Endodermal cell (in vitro differentiated cells): ENCODE measurements at regions not wholly inside any gene's neighbourhood (a gene's known extent, or its start where the extent isn't known, plus 50 kb on each side); places are given as distances from the start of the nearest gene placed in this dataset.

Source experiments
- DNase-seq: peaks from one replicate; pipeline ENCODE4 v3.0.0-alpha.2; 2017
- H3K27ac ChIP-seq: 2 replicates; pipeline ENCODE4 v1.5.1; 2013; ENCODE audit warnings: mild to moderate bottlenecking, low read depth, low read length, moderate library complexity
- H3K27me3 ChIP-seq: 2 replicates; pipeline ENCODE4 v1.6.1; 2013; ENCODE audit warnings: mild to moderate bottlenecking, low read length, moderate library complexity; ENCODE audit not compliant: insufficient read depth, control insufficient read depth, poor library complexity, severe bottlenecking
- H3K36me3 ChIP-seq: 2 replicates; pipeline ENCODE4 v1.7.0; 2013; ENCODE audit warnings: mild to moderate bottlenecking, low read length, moderate library complexity; ENCODE audit not compliant: control insufficient read depth, insufficient read depth
- H3K4me1 ChIP-seq: one replicate; pipeline ENCODE4 v1.7.0; 2013; ENCODE audit warnings: low read length; ENCODE audit not compliant: control insufficient read depth, insufficient read depth
- H3K4me3 ChIP-seq: 2 replicates; pipeline ENCODE4 v1.5.1; 2013; ENCODE audit warnings: mild to moderate bottlenecking, low read length, moderate library complexity
- H3K9ac ChIP-seq: 2 replicates; pipeline ENCODE4 v1.6.1; 2013; ENCODE audit warnings: mild to moderate bottlenecking, low read length, moderate library complexity; ENCODE audit not compliant: poor library complexity, severe bottlenecking; ENCODE audit errors: extremely low read depth
- H3K9me3 ChIP-seq: 2 replicates; pipeline ENCODE4 v1.6.1; 2013; ENCODE audit warnings: mild to moderate bottlenecking, low read length, moderate library complexity; ENCODE audit not compliant: control insufficient read depth
- H3K27ac Mint-ChIP-seq: 2 replicates; pipeline ENCODE4 v1.8.0; 2020; ENCODE audit warnings: mixed read lengths
- H3K27me3 Mint-ChIP-seq: 2 replicates; pipeline ENCODE4 v1.8.0; 2021; ENCODE audit warnings: mild to moderate bottlenecking, mixed read lengths; ENCODE audit not compliant: insufficient read depth
- H3K36me3 Mint-ChIP-seq: 2 replicates; pipeline ENCODE4 v1.8.0; 2020; ENCODE audit warnings: low read depth, mixed read lengths
- H3K4me1 Mint-ChIP-seq: 2 replicates; pipeline ENCODE4 v1.8.0; 2020; ENCODE audit warnings: mixed read lengths
- H3K4me3 Mint-ChIP-seq: 2 replicates; pipeline ENCODE4 v1.8.0; 2020; ENCODE audit warnings: mild to moderate bottlenecking, moderate library complexity, mixed read lengths
- H3K9me3 Mint-ChIP-seq: 2 replicates; pipeline ENCODE4 v1.8.0; 2020; ENCODE audit warnings: mild to moderate bottlenecking, mixed read lengths
- WGBS, 2 experiments: methylation state at CpG; one replicate each; pipeline versions ENCODE4 v1.1.5 to v1.1.7; 2013; ENCODE audit warnings: missing lambda C conversion rate in 2 of 2, mixed read lengths in 1 of 2; ENCODE audit not compliant: insufficient coverage in 1 of 2, insufficient read length in 1 of 2; 5-methylcytosine and 5-hydroxymethylcytosine counted together
- TF ChIP-seq, protein P1 (sequence below): fragments of 200-600 bp; sonication (generic); conservative IDR thresholded peaks from 2 replicates; pipeline ENCODE4 v1.5.0; 2021; ENCODE audit warnings: antibody characterized with exemption, mild to moderate bottlenecking

DNA sequence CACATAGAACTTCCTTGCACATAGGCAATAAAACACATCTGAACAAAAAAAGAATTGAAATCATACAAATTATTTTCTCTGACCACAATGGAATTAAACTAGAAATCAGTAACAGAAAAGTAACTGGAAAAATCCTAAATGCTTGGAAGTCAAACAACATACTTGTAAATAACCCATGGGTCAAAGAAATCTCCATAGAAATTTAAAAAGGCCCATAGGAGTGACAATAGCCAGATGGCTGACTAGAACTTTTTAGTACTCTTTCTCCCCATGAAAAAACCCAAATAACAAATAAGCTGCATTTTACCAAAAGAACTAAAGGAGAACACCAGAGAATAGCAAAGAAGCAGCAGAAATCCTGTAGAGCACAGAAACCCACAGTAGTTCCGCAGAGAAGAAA is 139.2 kb upstream of the COL3A1 start:
- H3K4me3 Mint-ChIP-seq, result no peak overlapping the region
- TF ChIP-seq, protein P1, sequence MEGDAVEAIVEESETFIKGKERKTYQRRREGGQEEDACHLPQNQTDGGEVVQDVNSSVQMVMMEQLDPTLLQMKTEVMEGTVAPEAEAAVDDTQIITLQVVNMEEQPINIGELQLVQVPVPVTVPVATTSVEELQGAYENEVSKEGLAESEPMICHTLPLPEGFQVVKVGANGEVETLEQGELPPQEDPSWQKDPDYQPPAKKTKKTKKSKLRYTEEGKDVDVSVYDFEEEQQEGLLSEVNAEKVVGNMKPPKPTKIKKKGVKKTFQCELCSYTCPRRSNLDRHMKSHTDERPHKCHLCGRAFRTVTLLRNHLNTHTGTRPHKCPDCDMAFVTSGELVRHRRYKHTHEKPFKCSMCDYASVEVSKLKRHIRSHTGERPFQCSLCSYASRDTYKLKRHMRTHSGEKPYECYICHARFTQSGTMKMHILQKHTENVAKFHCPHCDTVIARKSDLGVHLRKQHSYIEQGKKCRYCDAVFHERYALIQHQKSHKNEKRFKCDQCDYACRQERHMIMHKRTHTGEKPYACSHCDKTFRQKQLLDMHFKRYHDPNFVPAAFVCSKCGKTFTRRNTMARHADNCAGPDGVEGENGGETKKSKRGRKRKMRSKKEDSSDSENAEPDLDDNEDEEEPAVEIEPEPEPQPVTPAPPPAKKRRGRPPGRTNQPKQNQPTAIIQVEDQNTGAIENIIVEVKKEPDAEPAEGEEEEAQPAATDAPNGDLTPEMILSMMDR, result no peak
- no peaks in the 10 kb centered on the region for H3K4me1 Mint-ChIP-seq
- Histone ChIP-seq H3K27ac (no peak overlapping the region), H3K4me1 (no peaks in the 10 kb centered on the region), H3K9me3 (peaks cover 11% of the 10 kb centered on the region), H3K36me3 (no peaks in the 10 kb centered on the region), H3K9ac (no peak overlapping the region), H3K4me3 (no peak overlapping the region), H3K27me3 (no peaks in the 10 kb centered on the region)
- no peaks in the 10 kb centered on the region for H3K27me3 Mint-ChIP-seq
- H3K36me3 Mint-ChIP-seq, result no peaks in the 10 kb centered on the region
- no peak overlapping the region for H3K27ac Mint-ChIP-seq
- DNase-seq, result no peak
- 60% methylated on average over 1 of the region's 1 CpG for WGBS, 2 experiments
- H3K9me3 Mint-ChIP-seq, result peaks cover 16% of the 10 kb centered on the region

GRCh38 chr2:188835821-188836220 is 138.4 kb upstream of the COL3A1 start:
- Mint-ChIP-seq H3K9me3 (peaks cover 13% of the 10 kb centered on the region), H3K27me3 (no peaks in the 10 kb centered on the region)
- 90% methylated on average over 2 of the region's 2 CpGs for WGBS, 2 experiments

DNA sequence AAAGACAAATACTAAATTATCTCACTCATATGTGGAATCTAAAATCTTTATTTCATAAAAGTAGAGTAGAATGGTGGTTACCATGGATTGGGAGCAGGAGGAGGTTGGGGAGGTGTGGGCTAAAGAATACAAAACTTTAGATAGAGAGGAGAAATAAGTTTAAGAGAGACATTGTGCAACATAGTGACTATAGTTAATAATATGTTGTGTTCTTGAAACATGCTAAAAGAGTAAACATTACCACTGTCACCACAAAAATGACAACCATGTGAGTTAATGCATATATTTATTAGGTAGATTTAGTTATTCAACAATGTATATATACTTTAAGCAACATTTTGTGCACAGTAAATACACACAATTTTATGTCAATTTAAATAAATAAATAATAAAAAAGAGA is 128.5 kb upstream of the COL3A1 start:
- TF ChIP-seq, protein P1, result no peak
- Mint-ChIP-seq H3K27ac (no peak overlapping the region), H3K36me3 (no peaks in the 10 kb centered on the region), H3K4me3 (no peak overlapping the region), H3K4me1 (no peaks in the 10 kb centered on the region), H3K9me3 (peaks cover 9% of the 10 kb centered on the region), H3K27me3 (no peaks in the 10 kb centered on the region)
- H3K4me3 ChIP-seq, result no peak overlapping the region
- no peak overlapping the region for H3K9ac ChIP-seq
- no peaks in the 10 kb centered on the region for H3K36me3 ChIP-seq
- no peaks in the 10 kb centered on the region for H3K27me3 ChIP-seq
- H3K9me3 ChIP-seq, result no peaks in the 10 kb centered on the region
- DNase-seq, result no peak
- no peaks in the 10 kb centered on the region for H3K4me1 ChIP-seq
- no peak overlapping the region for H3K27ac ChIP-seq

More at GRCh38 chr2:188835821-188836220, 138.4 kb upstream of the COL3A1 start:
- TF ChIP-seq, protein P1, result no peak
- Histone ChIP-seq H3K4me3 (no peak overlapping the region), H3K4me1 (no peaks in the 10 kb centered on the region), H3K9ac (no peak overlapping the region), H3K27me3 (no peaks in the 10 kb centered on the region), H3K36me3 (no peaks in the 10 kb centered on the region), H3K27ac (no peak overlapping the region), H3K9me3 (peaks cover 4% of the 10 kb centered on the region)
- no peak overlapping the region for H3K27ac Mint-ChIP-seq
- H3K4me3 Mint-ChIP-seq, result no peak overlapping the region
- DNase-seq, result no peak
- no peaks in the 10 kb centered on the region for H3K36me3 Mint-ChIP-seq
- H3K4me1 Mint-ChIP-seq, result no peaks in the 10 kb centered on the region
